IMR-90 (cell line): ENCODE measurements at regions not wholly inside any gene's neighbourhood (a gene's known extent, or its start where the extent isn't known, plus 50 kb on each side); places are given as distances from the start of the nearest gene placed in this dataset.

Source experiments
- MAZ ChIP-seq: IDR thresholded peaks from 2 replicates; pipeline ENCODE4 v1.6.1; 2012; ENCODE audit warnings: low read depth, mild to moderate bottlenecking, low read length, improper control_type of control experiment, moderate library complexity, borderline replicate concordance
- POLR2A ChIP-seq: IDR thresholded peaks from 2 replicates; pipeline ENCODE4 v1.6.1; 2012; ENCODE audit warnings: mild to moderate bottlenecking, low read depth, low read length
- TF ChIP-seq, protein P1 (sequence below): conservative IDR thresholded peaks from 2 replicates; pipeline ENCODE4 v1.5.1; 2012; ENCODE audit warnings: mild to moderate bottlenecking, low read depth, low read length, improper control_type of control experiment

DNA sequence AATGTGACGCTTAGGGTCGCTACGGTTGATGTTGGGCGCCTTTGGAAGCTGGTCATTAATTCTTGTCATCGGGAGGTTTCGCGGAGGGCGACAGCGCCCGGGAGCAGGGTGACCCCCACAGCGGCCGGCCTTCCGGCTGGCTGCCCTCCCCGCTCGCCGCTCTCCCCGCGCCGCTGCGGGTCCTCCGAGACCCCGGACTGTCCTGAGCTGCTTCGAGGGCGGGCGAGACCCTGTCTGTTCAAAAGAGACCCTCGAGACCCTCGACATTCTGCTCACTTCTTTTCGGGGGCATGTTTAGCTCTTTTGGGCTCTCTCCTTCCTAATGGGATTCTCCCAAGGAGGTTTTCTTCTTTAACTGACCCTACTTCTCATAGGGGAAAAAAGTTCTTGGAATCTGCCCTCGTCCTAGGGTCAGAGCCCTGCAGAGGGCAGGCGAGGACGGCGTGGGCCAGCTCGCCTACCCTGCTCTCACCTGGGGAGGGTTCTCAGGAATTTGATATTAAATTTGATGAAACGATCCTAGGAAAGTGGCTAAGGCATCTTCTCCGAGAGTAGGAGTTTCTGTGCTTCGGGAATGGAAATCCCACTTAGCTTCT, 257.0 kb downstream of the OTUD1 start:
- no peak for TF ChIP-seq POLR2A
- TF ChIP-seq, protein P1, sequence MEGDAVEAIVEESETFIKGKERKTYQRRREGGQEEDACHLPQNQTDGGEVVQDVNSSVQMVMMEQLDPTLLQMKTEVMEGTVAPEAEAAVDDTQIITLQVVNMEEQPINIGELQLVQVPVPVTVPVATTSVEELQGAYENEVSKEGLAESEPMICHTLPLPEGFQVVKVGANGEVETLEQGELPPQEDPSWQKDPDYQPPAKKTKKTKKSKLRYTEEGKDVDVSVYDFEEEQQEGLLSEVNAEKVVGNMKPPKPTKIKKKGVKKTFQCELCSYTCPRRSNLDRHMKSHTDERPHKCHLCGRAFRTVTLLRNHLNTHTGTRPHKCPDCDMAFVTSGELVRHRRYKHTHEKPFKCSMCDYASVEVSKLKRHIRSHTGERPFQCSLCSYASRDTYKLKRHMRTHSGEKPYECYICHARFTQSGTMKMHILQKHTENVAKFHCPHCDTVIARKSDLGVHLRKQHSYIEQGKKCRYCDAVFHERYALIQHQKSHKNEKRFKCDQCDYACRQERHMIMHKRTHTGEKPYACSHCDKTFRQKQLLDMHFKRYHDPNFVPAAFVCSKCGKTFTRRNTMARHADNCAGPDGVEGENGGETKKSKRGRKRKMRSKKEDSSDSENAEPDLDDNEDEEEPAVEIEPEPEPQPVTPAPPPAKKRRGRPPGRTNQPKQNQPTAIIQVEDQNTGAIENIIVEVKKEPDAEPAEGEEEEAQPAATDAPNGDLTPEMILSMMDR, result no peak
- TF ChIP-seq MAZ, result no peak
